CD4-positive, alpha-beta T cell treated with Interleukin-17A for 1 hour (primary cell): ENCODE measurements at regions not wholly inside any gene's neighbourhood (a gene's known extent, or its start where the extent isn't known, plus 50 kb on each side); places are given as distances from the start of the nearest gene placed in this dataset.
"Not testable (repeated sequence)": the region's sequence is repeated elsewhere in the genome, so short reads cannot be mapped to it uniquely, and the experiment has no call there.

ENCODE experiments used
- DNase-seq: peaks from one replicate; pipeline ENCODE4 v3.0.0-alpha.2; 2020

DNA sequence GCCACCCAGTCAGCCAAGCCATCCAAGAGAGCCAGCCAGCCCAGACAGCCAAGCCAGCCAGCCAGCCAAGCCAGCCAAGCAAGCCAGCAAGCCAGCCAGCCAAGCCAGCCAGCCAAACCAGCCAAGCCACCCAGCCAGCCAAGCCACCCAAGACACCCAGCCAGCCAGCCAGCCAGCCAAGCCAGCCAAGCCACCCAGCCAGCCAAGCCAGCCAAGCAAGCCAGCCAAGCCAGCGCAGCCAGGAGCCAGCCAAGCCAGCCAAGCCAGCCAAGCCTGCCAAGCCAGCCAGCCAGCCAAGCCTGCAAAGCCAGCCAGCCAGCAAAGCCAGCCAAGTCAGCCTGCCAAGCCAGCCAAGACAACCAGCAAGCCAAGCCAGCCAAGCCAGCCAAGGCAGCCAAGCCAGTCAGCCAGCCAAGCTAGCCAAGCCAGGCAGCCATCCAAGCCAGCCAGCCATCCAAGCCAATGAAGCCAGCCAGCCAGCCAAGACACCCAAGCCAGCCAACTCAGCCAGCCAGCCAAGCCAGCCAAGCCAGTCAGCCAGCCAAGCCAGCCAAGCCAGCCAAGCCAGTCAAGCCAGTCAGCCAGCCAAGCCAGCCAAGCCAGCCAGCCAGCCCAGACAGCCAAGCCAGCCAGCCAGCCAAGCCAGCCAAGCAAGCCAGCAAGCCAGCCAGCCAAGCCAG, 332.2 kb upstream of the PLGLB2 start:
- DNase-seq: not testable (repeated sequence)

DNA sequence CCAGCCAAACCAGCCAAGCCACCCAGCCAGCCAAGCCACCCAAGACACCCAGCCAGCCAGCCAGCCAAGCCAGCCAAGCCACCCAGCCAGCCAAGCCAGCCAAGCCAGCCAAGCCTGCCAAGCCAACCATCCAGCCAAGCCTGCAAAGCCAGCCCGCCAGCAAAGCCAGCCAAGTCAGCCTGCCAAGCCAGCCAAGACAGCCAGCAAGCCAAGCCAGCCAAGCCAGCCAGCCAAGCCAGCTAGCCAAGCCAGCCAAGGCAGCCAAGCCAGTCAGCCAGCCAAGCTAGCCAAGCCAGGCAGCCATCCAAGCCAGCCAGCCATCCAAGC, 331.7 kb upstream of the PLGLB2 start:
- not testable (repeated sequence) for DNase-seq

DNA sequence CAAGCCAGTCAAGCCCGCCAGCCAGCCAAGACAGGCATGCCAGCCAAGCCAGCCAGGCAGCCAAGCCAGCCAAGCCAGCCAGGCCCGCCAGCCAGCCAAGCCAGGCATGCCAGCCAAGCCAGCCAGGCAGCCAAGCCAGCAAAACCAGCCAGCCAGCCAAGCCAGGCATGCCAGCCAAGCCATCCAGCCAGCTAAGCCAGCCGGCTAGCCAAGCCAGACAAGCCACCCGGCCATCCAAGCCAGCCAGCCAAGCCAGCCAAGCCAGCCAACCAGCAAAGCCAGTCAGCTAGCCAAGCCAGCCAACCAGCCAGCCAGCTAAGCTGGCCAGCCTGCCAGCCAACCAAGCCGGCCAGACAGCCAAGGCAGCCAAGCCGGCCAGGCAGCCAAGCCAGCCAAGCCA, 330.7 kb upstream of the PLGLB2 start:
- not testable (repeated sequence) for DNase-seq

GRCh38 chr2:87417742-87418567, 329.9 kb upstream of the PLGLB2 start:
- not testable (repeated sequence) for DNase-seq

- DNase-seq: not testable (repeated sequence)
Observed at GRCh38 chr2:87418823-87419822, 328.8 kb upstream of the PLGLB2 start.

DNA sequence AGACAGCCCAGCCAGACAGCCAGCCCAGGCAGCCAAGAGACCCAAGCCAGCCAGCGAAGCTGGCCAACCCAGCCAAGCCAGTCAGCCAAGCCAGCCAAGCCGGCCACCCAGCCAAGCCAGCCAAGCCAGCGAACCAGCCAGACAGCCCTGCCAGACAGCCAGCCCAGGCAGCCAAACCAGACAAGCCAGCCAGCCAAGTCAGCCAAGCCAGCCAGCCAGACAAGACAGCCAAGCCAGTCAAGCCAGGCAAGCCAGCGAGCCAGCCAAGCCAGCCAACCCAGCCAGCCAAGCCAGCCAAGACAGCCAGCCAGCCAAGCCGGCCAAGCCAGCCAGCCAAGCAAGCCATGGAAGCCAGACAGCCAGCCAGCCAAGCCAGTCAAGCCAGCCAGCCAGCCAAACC, 327.9 kb upstream of the PLGLB2 start:
- not testable (repeated sequence) for DNase-seq

DNA sequence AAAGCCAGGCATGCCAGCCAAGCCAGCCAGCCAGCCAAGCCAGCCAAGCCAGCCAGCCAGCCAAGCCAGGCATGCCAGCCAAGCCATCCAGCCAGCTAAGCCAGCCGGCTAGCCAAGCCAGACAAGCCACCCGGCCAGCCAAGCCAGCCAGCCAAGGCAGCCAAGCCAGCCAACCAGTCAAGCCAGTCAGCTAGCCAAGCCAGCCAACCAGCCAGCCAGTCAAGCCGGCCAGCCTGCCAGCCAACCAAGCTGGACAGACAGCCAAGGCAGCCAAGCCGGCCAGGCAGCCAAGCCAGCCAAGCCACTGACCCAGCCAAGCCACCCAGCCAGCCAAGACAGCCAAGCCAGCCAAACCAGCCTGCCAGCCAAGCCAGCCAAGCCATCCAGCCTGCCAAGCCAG, 326.9 kb upstream of the PLGLB2 start:
- DNase-seq: not testable (repeated sequence)

- DNase-seq: not testable (repeated sequence)
Observed at GRCh38 chr2:87423796-87424762, 323.8 kb upstream of the PLGLB2 start.

DNA sequence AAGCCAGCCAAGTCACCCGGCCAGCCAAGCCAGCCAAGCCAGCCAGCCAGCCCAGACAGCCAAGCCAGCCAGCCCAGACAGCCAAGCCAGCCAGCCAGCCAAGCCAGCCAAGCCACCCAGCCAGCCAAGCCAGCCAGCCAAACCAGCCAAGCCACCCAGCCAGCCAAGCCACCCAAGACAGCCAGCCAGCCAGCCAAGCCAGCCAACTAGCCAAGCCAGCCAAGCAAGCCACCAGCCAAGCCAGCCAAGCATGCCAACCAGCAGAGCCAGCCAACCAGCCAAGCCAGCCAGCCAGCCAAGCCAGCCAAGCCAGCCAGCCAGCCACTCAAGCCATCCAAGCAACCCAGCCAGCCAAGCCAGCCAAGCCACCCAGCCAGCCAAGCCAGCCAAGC, 323.1 kb upstream of the PLGLB2 start:
- not testable (repeated sequence) for DNase-seq

DNA sequence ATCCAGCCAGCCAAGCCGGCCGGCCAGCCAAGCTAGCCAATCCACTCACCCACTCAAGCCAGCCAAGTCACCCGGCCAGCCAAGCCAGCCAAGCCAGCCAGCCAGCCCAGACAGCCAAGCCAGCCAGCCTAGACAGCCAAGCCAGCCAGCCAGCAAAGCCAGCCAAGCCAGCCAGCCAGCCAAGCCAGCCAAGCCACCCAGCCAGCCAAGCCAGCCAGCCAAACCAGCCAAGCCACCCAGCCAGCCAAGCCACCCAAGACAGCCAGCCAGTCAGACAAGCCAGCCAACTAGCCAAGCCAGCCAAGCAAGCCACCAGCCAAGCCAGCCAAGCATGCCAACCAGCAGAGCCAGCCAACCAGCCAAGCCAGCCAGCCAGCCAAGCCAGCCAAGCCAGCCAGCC, 322.7 kb upstream of the PLGLB2 start:
- DNase-seq: not testable (repeated sequence)

DNA sequence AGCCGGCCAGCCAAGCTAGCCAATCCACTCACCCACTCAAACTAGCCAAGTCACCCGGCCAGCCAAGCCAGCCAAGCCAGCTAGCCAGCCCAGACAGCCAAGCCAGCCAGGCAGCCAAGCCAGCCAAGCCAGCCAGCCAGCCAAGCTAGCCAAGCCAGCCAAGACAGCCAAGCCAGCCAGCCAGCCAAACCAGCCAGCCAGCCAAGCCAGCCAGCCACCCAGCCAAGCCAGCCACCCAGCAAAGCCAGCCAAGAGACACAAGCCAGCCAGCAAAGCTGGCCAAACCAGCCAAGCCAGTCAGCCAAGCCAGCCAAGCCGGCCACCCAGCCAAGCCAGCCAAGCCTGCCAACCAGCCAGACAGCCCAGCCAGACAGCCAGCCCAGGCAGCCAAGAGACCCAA, 322.2 kb upstream of the PLGLB2 start:
- not testable (repeated sequence) for DNase-seq

DNA sequence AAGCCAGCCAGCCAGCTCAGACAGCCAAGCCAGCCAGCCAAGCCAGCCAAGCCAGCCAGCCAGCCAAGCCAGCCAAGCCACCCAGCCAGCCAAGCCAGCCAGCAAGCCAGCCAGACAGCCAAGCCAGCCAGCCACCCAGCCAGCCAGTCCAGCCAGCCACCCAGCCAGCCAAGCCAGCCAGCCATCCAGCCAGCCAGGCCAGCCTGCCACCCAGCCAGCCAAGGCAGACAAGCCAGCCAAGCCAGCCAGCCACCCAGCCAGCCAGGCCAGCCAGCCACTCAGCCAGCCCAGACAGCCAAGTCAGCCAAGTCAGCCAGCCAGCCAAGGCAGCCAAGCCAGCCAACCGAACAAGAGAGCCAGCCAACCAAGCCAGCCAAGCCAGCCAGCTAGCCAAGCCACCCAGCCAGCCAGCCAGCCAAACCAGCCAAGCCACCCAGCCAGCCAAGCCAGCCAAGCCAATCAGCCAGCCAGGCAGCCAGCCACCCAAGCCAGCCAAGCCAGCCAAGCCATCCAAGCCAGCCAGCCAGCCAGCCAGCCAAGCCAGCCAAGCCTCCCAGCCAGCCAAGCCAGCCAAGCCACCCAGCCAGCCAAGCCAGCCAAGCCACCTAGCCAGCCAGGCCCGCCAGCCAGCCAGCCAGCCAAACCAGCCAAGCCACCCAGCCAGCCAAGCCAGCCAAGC, 319.3 kb upstream of the PLGLB2 start:
- not testable (repeated sequence) for DNase-seq

DNA sequence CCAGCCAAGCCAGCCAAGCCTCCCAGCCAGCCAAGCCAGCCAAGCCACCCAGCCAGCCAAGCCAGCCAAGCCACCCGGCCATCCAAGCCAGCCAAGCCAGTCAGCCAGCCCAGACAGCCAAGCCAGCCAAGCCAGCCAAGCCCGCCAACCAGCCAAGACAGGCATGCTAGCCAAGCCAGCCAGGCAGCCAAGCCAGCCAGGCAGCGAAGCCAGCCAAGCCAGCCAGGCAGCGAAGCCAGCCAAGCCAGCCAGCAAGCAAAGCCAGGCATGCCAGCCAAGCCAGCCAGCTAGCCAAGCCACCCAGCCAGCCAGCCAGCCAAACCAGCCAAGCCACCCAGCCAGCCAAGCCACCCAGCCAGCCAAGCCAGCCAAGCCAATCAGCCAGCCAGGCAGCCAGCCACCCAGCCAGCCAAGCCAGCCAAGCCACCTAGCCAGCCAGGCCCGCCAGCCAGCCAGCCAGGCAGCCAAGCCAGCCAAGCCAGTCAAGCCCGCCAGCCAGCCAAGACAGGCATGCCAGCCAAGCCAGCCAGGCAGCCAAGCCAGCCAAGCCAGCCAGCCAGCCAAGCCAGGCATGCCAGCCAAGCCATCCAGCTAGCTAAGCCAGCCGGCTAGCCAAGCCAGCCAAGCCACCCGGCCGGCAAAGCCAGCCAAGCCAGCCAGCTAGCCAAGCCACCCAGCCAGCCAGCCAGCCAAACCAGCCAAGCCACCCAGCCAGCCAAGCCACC, 318.5 kb upstream of the PLGLB2 start:
- DNase-seq: not testable (repeated sequence)

GRCh38 chr2:87429931-87430275, 318.0 kb upstream of the PLGLB2 start:
- not testable (repeated sequence) for DNase-seq

DNA sequence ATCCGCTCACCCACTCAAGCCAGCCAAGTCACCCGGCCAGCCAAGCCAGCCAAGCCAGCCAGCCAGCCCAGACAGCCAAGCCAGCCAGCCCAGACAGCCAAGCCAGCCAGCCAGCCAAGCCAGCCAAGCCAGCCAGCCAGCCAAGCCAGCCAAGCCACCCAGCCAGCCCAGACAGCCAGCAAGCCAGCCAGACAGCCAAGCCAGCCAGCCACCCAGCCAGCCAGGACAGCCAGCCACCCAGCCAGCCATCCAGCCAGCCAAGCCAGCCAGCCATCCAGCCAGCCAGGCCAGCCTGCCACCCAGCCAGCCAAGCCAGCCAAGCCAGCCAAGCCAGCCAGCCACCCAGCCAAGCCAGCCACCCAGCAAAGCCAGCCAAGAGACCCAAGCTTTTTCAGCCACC, 316.8 kb upstream of the PLGLB2 start:
- not testable (repeated sequence) for DNase-seq

GRCh38 chr2:87432711-87433453, 315.0 kb upstream of the PLGLB2 start:
- DNase-seq: not testable (repeated sequence)

- DNase-seq: not testable (repeated sequence)
Observed at GRCh38 chr2:87436007-87436406, 311.9 kb upstream of the PLGLB2 start.

DNA sequence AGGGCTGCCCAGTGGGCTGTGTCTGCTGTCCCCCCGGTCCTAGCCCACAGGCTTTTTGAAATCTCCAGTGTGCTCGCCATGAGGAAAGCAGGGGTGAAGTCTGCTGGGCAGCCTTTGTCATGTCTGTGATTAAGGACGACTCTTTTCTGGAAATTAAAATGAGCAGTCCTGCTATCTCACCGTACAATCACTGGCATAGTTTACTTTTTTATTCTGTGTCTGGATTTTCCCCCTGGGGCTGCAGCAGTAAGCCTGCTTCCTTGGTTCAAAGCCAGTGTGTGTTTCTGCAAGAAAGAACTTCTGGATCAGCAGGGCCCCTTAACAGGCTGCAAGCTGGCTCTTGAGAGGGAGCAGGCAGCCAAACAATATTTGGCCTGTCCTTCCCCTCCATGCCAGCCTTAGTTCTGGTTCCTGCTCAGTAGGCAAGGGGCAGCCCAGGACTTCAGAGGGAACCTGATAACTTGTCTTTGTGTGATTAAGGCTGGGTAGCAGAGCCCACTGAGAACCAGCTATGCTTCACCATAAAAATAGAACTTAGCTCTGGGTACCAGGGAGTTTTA, 310.1 kb upstream of the PLGLB2 start:
- not testable (repeated sequence) for DNase-seq

DNA sequence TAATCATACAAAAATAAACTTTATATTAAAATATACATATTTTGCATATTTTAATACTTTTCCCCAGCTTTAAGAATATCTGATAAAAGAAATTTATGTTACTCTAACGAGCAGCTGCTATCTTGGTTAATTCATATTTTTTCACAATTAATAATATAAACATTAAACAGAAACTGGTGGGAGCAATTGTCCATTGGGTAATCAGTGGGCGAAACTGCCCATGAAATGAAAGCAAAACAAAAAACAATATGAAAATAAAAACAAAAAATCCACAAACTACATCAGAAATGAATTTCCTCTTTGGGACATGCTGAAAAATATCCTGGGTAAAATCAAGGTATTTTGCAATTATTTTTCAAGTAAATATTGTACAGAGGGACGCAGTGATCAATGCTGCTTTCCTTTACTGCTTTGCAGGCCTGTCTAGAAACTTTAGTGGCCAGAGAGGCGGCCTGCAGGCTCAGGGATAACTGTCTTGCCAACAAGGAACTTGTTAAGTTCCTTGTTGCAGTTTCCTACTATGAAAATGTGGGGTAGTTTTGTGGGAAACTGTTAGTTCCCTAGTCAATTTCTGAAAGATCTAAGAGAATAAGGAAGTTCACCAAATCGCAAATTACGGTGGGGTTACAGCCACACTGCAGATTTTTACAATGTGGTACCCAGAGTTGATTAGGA, 309.0 kb upstream of the PLGLB2 start:
- not testable (repeated sequence) for DNase-seq
